GM19043 (cell line): ENCODE measurements at regions not wholly inside any gene's neighbourhood (a gene's known extent, or its start where the extent isn't known, plus 50 kb on each side); places are given as distances from the start of the nearest gene placed in this dataset.
A peak's percentile ranks its signal among the peaks of the same experiment; 100 is the strongest.

Experiments used
- ATAC-seq: cut with Tn5 transposase; IDR thresholded peaks from one replicate; pipeline ENCODE4 v1.9.1; 2021; ENCODE audit warnings: low read depth; ENCODE audit not compliant: unreplicated experiment

GRCh38 chr14:71201840-71202239, 294.6 kb downstream of the PCNX1 start:
- no peak for ATAC-seq

- ATAC-seq, result no peak
These were observed 295.6 kb downstream of the PCNX1 start for GRCh38 chr14:71202881-71203280.

- ATAC-seq, result no peak
These were observed 296.0 kb downstream of the PCNX1 start for GRCh38 chr14:71203306-71203705.

- no peak for ATAC-seq
These were observed 297.0 kb downstream of the PCNX1 start for GRCh38 chr14:71204231-71204630.

GRCh38 chr14:71204768-71205167, 297.5 kb downstream of the PCNX1 start:
- ATAC-seq, result no peak

- ATAC-seq, result no peak
These were observed 298.9 kb downstream of the PCNX1 start for GRCh38 chr14:71206123-71206522.

- ATAC-seq, result no peak
These were observed 299.6 kb downstream of the PCNX1 start for GRCh38 chr14:71206766-71207371.

GRCh38 chr14:71208702-71209357, 301.6 kb downstream of the PCNX1 start:
- ATAC-seq, result no peak

GRCh38 chr14:71209888-71210287, 302.6 kb downstream of the PCNX1 start:
- ATAC-seq, result no peak

GRCh38 chr14:71212093-71212492, 304.8 kb downstream of the PCNX1 start:
- ATAC-seq, result no peak

- no peak for ATAC-seq
These were observed 305.4 kb downstream of the PCNX1 start for GRCh38 chr14:71212683-71213107.

GRCh38 chr14:71214241-71214640, 307.0 kb downstream of the PCNX1 start:
- no peak for ATAC-seq

- no peak for ATAC-seq
These were observed 313.2 kb downstream of the PCNX1 start for GRCh38 chr14:71220462-71220861.

- ATAC-seq, result no peak
These were observed 313.9 kb downstream of the PCNX1 start for GRCh38 chr14:71221119-71221518.

GRCh38 chr14:71225113-71225512, 317.9 kb downstream of the PCNX1 start:
- ATAC-seq, result no peak

- ATAC-seq, result no peak
These were observed 321.5 kb downstream of the PCNX1 start for GRCh38 chr14:71228711-71229110.

GRCh38 chr14:71229875-71230274, 322.6 kb downstream of the PCNX1 start:
- ATAC-seq, result no peak

- ATAC-seq, result no peak
These were observed 323.6 kb downstream of the PCNX1 start for GRCh38 chr14:71230897-71231296.

GRCh38 chr14:71231521-71232393, 324.5 kb downstream of the PCNX1 start:
- peak; percentile 75 for ATAC-seq

GRCh38 chr14:71232506-71232905, 325.2 kb downstream of the PCNX1 start:
- ATAC-seq, result no peak

- ATAC-seq, result no peak
These were observed 328.6 kb downstream of the PCNX1 start for GRCh38 chr14:71235875-71236274.
